Suprapubic skin (tissue), 4 donors: ENCODE measurements at regions not wholly inside any gene's neighbourhood (a gene's known extent, or its start where the extent isn't known, plus 50 kb on each side); places are given as distances from the start of the nearest gene placed in this dataset.
A peak's percentile ranks its signal among the peaks of the same experiment; 100 is the strongest.

Experiments used
- DNase-seq, 2 donors: peaks; one replicate each; pipeline ENCODE4 v3.0.0-alpha.2; 2019; ENCODE audit warnings: low spot score in 2 of 2
- H3K27ac ChIP-seq: fragments of 200-600 bp; sonication (generic); one replicate; pipeline ENCODE4 v1.5.1; 2019
- H3K27me3 ChIP-seq: fragments of 200-600 bp; sonication (generic); one replicate; pipeline ENCODE4 v1.5.1; 2019
- H3K36me3 ChIP-seq: fragments of 200-600 bp; sonication (generic); one replicate; pipeline ENCODE4 v1.5.1; 2019
- H3K4me1 ChIP-seq: fragments of 200-600 bp; sonication (generic); one replicate; pipeline ENCODE4 v1.5.1; 2019
- H3K4me3 ChIP-seq: fragments of 200-600 bp; sonication (generic); one replicate; pipeline ENCODE4 v1.5.1; 2019; ENCODE audit warnings: mild to moderate bottlenecking
- H3K9me3 ChIP-seq: fragments of 200-600 bp; sonication (generic); one replicate; pipeline ENCODE4 v1.5.1; 2019
- CTCF ChIP-seq, 2 donors: fragments of 200-600 bp in 1 of 2; fragments of 450-650 bp in 1 of 2; sonication (generic) in 1 of 2; IDR thresholded peaks; one replicate each; pipeline ENCODE4 v1.5.1; 2016 to 2019; ENCODE audit warnings: antibody characterized with exemption in 2 of 2, mild to moderate bottlenecking in 1 of 2, moderate library complexity in 1 of 2
- EP300 ChIP-seq: sonication (generic); formaldehyde crosslinking; IDR thresholded peaks from one replicate; pipeline ENCODE4 v1.6.1; 2017; ENCODE audit warnings: antibody characterized with exemption
- POLR2A ChIP-seq, 2 donors: fragments of 450-650 bp; IDR thresholded peaks; one replicate each; pipeline ENCODE4 v1.6.1; 2017; ENCODE audit warnings: antibody characterized with exemption in 2 of 2, mild to moderate bottlenecking in 2 of 2, moderate library complexity in 2 of 2
- POLR2AphosphoS5 ChIP-seq, 3 donors: sonication (generic); formaldehyde crosslinking; IDR thresholded peaks; one replicate each; pipeline ENCODE4 v1.6.1; 2017; ENCODE audit warnings: antibody characterized with exemption in 3 of 3
- WGBS: methylation state at CpG from one replicate; pipeline ENCODE4 v1.1.5; 2018; 5-methylcytosine and 5-hydroxymethylcytosine counted together

- H3K4me1 ChIP-seq = no peaks in the 10 kb centered on the region
- 50% methylated on average over 3 of the region's 3 CpGs for WGBS
- no peaks in the 10 kb centered on the region for H3K27me3 ChIP-seq
- no peak for DNase-seq
- no peak overlapping the region for H3K4me3 ChIP-seq
- H3K36me3 ChIP-seq = no peaks in the 10 kb centered on the region
- no peak overlapping the region for H3K27ac ChIP-seq
- H3K9me3 ChIP-seq = no peaks in the 10 kb centered on the region
- TF ChIP-seq POLR2AphosphoS5 (IDR thresholded peaks at IDR 0.05) (no peak), CTCF (IDR thresholded peaks at IDR 0.05) (no peak), POLR2A (IDR thresholded peaks at IDR 0.05) (no peak), EP300 (no peak)
Measured at GRCh38 chr5:61657686-61658085, 325.6 kb downstream of the ZSWIM6 start.

GRCh38 chr5:61658592-61659008, 326.5 kb downstream of the ZSWIM6 start:
- WGBS = 41% methylated on average over 9 of the region's 9 CpGs
- TF ChIP-seq CTCF (IDR thresholded peaks at IDR 0.05) (peak; percentile 91), POLR2A (IDR thresholded peaks at IDR 0.05) (no peak)
- no peaks in the 10 kb centered on the region for H3K4me1 ChIP-seq
- H3K36me3 ChIP-seq = no peaks in the 10 kb centered on the region
- DNase-seq = peak; percentile 84
- H3K9me3 ChIP-seq = no peaks in the 10 kb centered on the region
- no peak overlapping the region for H3K27ac ChIP-seq
- H3K4me3 ChIP-seq = no peak overlapping the region
- H3K27me3 ChIP-seq = no peaks in the 10 kb centered on the region

- 91% methylated on average over 13 of the region's 13 CpGs for WGBS
- Histone ChIP-seq H3K27me3 (no peaks in the 10 kb centered on the region), H3K4me3 (no peak overlapping the region), H3K27ac (no peak overlapping the region), H3K4me1 (no peaks in the 10 kb centered on the region), H3K36me3 (no peaks in the 10 kb centered on the region), H3K9me3 (no peaks in the 10 kb centered on the region)
- TF ChIP-seq EP300 = no peak
- no peak for TF ChIP-seq POLR2A (IDR thresholded peaks at IDR 0.05)
- no peak for TF ChIP-seq CTCF (IDR thresholded peaks at IDR 0.05)
- TF ChIP-seq POLR2AphosphoS5 (IDR thresholded peaks at IDR 0.05) = no peak
- DNase-seq = no peak
Measured at GRCh38 chr5:61659221-61659696, 327.2 kb downstream of the ZSWIM6 start.

- Histone ChIP-seq H3K4me1 (no peaks in the 10 kb centered on the region), H3K9me3 (no peaks in the 10 kb centered on the region), H3K27ac (no peak overlapping the region), H3K27me3 (no peaks in the 10 kb centered on the region), H3K36me3 (no peaks in the 10 kb centered on the region), H3K4me3 (no peak overlapping the region)
- TF ChIP-seq CTCF (IDR thresholded peaks at IDR 0.05) (no peak), EP300 (no peak), POLR2A (IDR thresholded peaks at IDR 0.05) (no peak), POLR2AphosphoS5 (IDR thresholded peaks at IDR 0.05) (no peak)
- 90% methylated on average over 5 of the region's 5 CpGs for WGBS
- no peak for DNase-seq
Measured at GRCh38 chr5:61662670-61663069, 330.6 kb downstream of the ZSWIM6 start.

GRCh38 chr5:61666064-61666621, 334.1 kb downstream of the ZSWIM6 start:
- TF ChIP-seq POLR2A (IDR thresholded peaks at IDR 0.05) = no peak
- TF ChIP-seq CTCF (IDR thresholded peaks at IDR 0.05) = no peak
- no peak for TF ChIP-seq EP300
- TF ChIP-seq POLR2AphosphoS5 (IDR thresholded peaks at IDR 0.05) = no peak
- H3K27ac ChIP-seq = no peak overlapping the region
- no peaks in the 10 kb centered on the region for H3K27me3 ChIP-seq
- no peak overlapping the region for H3K4me3 ChIP-seq
- 62% methylated on average over 6 of the region's 6 CpGs for WGBS
- H3K4me1 ChIP-seq = no peaks in the 10 kb centered on the region
- no peak for DNase-seq
- no peaks in the 10 kb centered on the region for H3K9me3 ChIP-seq
- H3K36me3 ChIP-seq = no peaks in the 10 kb centered on the region
